Panc1 (cell line): ENCODE measurements at regions not wholly inside any gene's neighbourhood (a gene's known extent, or its start where the extent isn't known, plus 50 kb on each side); places are given as distances from the start of the nearest gene placed in this dataset.

Experiments used
- ATAC-seq: fragments of 200-7000 bp; cut with Tn5 transposase; 2 replicates; pipeline ENCODE4 v1.9.1; 2020; ENCODE audit warnings: mild to moderate bottlenecking, moderate library complexity
- BruUV-seq: library from RNA; stranded (reverse); fragments of 400-500 nt; replicated peaks from 2 replicates; lab custom pipeline; 2021; lab: Mats Ljungman, UMichigan
- CTCF ChIA-PET: fragments of 300-600 bp; sonication (Branson Sonifier 250); formaldehyde crosslinking; loops from one replicate; lab custom pipeline; 2022; ENCODE audit warnings: antibody characterized with exemption; lab: Charles Lee
- POLR2A ChIA-PET: fragments of 300-600 bp; sonication (Branson Sonifier 250); formaldehyde crosslinking; loops from one replicate; lab custom pipeline; 2022; ENCODE audit warnings: antibody characterized with exemption; lab: Charles Lee
- DNase-seq: peaks from one replicate; pipeline ENCODE4 v3.0.0-alpha.2; 2010; ENCODE audit warnings: low read depth, low spot score
- H3K27ac ChIP-seq: 2 replicates; pipeline ENCODE4 v1.5.1; 2011; ENCODE audit warnings: mild to moderate bottlenecking, low read length, inconsistent platforms
- H3K27me3 ChIP-seq: fragments of 200-500 bp; sonication (Bioruptor generic); 2 replicates; pipeline ENCODE4 v1.6.0; 2014; ENCODE audit warnings: low read length, inconsistent platforms; ENCODE audit not compliant: control insufficient read depth, insufficient read depth
- H3K36me3 ChIP-seq: fragments of 200-500 bp; sonication (Bioruptor generic); 2 replicates; pipeline ENCODE4 v1.5.1; 2014; ENCODE audit warnings: inconsistent platforms, mild to moderate bottlenecking, low read length, moderate library complexity; ENCODE audit not compliant: control insufficient read depth, insufficient read depth
- H3K4me1 ChIP-seq: 2 replicates; pipeline ENCODE4 v1.5.1; 2011; ENCODE audit warnings: inconsistent platforms, mild to moderate bottlenecking, low read length, moderate library complexity; ENCODE audit not compliant: control insufficient read depth, insufficient read depth
- H3K4me3 ChIP-seq, 2 experiments: 2 replicates each; pipeline ENCODE4 v1.5.1; 2011 to 2012; ENCODE audit warnings: low read depth in 2 of 2, low read length in 2 of 2, mild to moderate bottlenecking in 2 of 2, inconsistent platforms in 1 of 2, moderate library complexity in 1 of 2
- H3K9me3 ChIP-seq: fragments of 200-500 bp; sonication (Bioruptor generic); 2 replicates; pipeline ENCODE4 v1.5.1; 2014; ENCODE audit warnings: low read depth, mild to moderate bottlenecking, inconsistent platforms, low read length, moderate library complexity; ENCODE audit not compliant: control insufficient read depth, insufficient read depth
- POLR2AphosphoS5 ChIP-seq: IDR thresholded peaks from 2 replicates; pipeline ENCODE4 v1.6.1; 2012; ENCODE audit warnings: mild to moderate bottlenecking, low read depth, low read length, moderate library complexity
- REST ChIP-seq, 2 experiments: IDR thresholded peaks; 2 replicates each; pipeline ENCODE4 v1.6.1; 2011 to 2012; ENCODE audit warnings: low read depth in 2 of 2, control low read depth in 1 of 2, low read length in 1 of 2, mild to moderate bottlenecking in 1 of 2, moderate library complexity in 1 of 2; ENCODE audit not compliant: insufficient read depth in 1 of 2
- SIN3A ChIP-seq: IDR thresholded peaks from 2 replicates; pipeline ENCODE4 v1.6.1; 2012; ENCODE audit warnings: low read depth, mild to moderate bottlenecking, low read length, moderate library complexity, borderline replicate concordance; ENCODE audit not compliant: insufficient read depth
- TCF7L2 ChIP-seq: IDR thresholded peaks from 2 replicates; pipeline ENCODE4 v1.6.1; 2011; ENCODE audit warnings: mild to moderate bottlenecking, low read depth, low read length, inconsistent platforms
- in situ Hi-C: cut with HindIII; loops from 2 replicates; pipeline ENCODE4 v1.10.0; 2016; ENCODE audit warnings: low sequenced_read_pairs, low pct_unique_long_range_greater_than_20kb
- intact Hi-C: fragments of 100-400 bp; cut with micrococcal nuclease; formaldehyde crosslinking; loops from one replicate; pipeline ENCODE4 v1.10.0; 2022; ENCODE audit not compliant: unreplicated experiment
- TF ChIP-seq, protein P1 (sequence below): fragments of 450-650 bp; IDR thresholded peaks from 2 replicates; pipeline ENCODE4 v1.5.1; 2017; ENCODE audit warnings: mild to moderate bottlenecking

DNA sequence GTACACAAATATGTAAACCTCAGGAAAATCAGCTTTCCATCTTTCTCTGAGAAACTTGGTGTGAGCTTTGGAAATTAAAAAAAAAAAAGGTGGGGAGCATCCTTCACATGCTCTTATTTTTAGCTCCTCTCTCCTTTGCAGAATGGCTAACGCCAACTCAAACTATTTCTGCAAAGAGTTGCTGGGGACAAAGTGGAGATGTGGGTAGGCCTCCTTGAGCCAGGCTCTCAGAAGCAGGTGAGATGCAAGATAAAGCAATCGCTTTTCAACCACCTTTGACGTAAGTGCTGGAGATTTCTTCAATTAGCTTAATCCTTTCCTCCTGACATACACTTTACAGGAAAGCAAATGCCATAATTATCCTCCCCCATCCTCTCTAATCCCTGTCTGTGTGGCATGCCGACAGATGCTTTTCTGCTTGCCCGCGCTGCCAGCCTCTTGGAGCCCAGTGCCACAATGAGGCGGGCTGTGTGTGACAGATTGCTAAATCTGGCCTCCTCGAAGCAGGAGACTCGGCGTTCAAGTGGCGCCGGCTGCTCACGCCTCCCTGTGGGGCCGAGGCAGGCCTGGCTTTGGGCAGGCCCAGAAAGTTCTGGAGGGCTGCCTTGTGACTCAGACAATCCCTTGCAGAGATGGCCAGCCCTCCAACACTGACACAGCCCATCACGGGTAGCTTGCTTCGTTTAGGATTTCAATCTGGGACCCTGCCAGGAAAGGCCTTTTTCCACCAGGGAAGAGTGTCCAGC, 64.9 kb upstream of the SOD3 start:
- ATAC-seq (no peak), DNase-seq (no peak)
- no peaks in the 10 kb centered on the region for H3K9me3 ChIP-seq
- POLR2A ChIA-PET: no interaction called here
- CTCF ChIA-PET: no interaction called here
- H3K4me1 ChIP-seq: no peaks in the 10 kb centered on the region
- H3K4me3 ChIP-seq: no peak overlapping the region
- in situ Hi-C loops (no loop called here), intact Hi-C loops (no loop called here)
- BruUV-seq: no TSS peak
- no peaks in the 10 kb centered on the region for H3K36me3 ChIP-seq
- no peak overlapping the region for H3K27ac ChIP-seq
- TF ChIP-seq, protein P1, sequence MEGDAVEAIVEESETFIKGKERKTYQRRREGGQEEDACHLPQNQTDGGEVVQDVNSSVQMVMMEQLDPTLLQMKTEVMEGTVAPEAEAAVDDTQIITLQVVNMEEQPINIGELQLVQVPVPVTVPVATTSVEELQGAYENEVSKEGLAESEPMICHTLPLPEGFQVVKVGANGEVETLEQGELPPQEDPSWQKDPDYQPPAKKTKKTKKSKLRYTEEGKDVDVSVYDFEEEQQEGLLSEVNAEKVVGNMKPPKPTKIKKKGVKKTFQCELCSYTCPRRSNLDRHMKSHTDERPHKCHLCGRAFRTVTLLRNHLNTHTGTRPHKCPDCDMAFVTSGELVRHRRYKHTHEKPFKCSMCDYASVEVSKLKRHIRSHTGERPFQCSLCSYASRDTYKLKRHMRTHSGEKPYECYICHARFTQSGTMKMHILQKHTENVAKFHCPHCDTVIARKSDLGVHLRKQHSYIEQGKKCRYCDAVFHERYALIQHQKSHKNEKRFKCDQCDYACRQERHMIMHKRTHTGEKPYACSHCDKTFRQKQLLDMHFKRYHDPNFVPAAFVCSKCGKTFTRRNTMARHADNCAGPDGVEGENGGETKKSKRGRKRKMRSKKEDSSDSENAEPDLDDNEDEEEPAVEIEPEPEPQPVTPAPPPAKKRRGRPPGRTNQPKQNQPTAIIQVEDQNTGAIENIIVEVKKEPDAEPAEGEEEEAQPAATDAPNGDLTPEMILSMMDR: no peak
- TF ChIP-seq SIN3A: no peak
- TF ChIP-seq TCF7L2: no peak
- no peak for TF ChIP-seq REST (IDR thresholded peaks at IDR 0.05; ENCODE audit: insufficient read depth in 1 of 2, low read depth in 2 of 2, low read length in 1 of 2)
- TF ChIP-seq POLR2AphosphoS5: no peak
- H3K27me3 ChIP-seq: no peaks in the 10 kb centered on the region

GRCh38 chr4:24731448-24731847, 63.9 kb upstream of the SOD3 start:
- no TSS peak for BruUV-seq

More at GRCh38 chr4:24731448-24731847, 63.9 kb upstream of the SOD3 start:
- Histone ChIP-seq H3K27me3 (no peaks in the 10 kb centered on the region), H3K36me3 (no peaks in the 10 kb centered on the region), H3K9me3 (no peaks in the 10 kb centered on the region), H3K4me3 (no peak overlapping the region), H3K4me1 (no peaks in the 10 kb centered on the region), H3K27ac (no peak overlapping the region)
- CTCF ChIA-PET: no interaction called here
- intact Hi-C loops: no loop called here
- TF ChIP-seq SIN3A (no peak), REST (IDR thresholded peaks at IDR 0.05; ENCODE audit: insufficient read depth in 1 of 2, low read depth in 2 of 2, low read length in 1 of 2) (no peak), POLR2AphosphoS5 (no peak)
- TF ChIP-seq, protein P1: no peak
- ATAC-seq (no peak), DNase-seq (no peak)
- in situ Hi-C loops: no loop called here
- POLR2A ChIA-PET: no interaction called here
